ENCODE measurements at regions not wholly inside any gene's neighbourhood (a gene's known extent, or its start where the extent isn't known, plus 50 kb on each side); places are given as distances from the start of the nearest gene placed in this dataset.

DNA sequence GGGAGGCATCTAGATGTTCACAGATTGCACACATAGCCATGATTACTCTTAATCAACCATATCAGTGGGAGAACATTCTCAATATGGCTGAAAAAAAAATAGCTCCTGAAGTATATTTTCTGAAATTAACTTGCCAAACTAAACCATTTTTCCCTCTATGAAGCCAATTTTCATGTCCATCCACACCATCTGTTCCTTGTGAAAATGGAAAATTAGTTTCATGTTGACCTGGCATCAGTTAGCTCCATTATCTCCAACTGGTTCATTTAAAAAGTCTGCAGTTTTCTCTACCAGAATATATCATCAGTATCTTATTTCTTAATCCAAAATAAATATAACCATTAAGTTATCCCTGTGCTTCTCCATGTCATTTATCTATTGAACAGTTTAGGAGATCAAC lies 138.8 kb upstream of the CDH10 start:
- no peak overlapping the region for H3K4me3 ChIP-seq (ENCODE audit: low read depth in 2 of 2, low read length in 1 of 2)
- no peaks in the 10 kb centered on the region for H3K36me3 ChIP-seq (replicated peaks in 1 of 2; ENCODE audit: control insufficient read depth in 1 of 2, insufficient read depth in 2 of 2, low read length in 1 of 2)
- TF ChIP-seq SIN3A (IDR thresholded peaks at IDR 0.05; ENCODE audit: borderline replicate concordance, low read depth, low read length) (no peak), REST (IDR thresholded peaks at IDR 0.05; ENCODE audit: low read depth, low read length) (no peak), TEAD4 (IDR thresholded peaks at IDR 0.05; ENCODE audit: borderline replicate concordance, insufficient read depth) (no peak), EP300 (IDR thresholded peaks at IDR 0.05; ENCODE audit: borderline replicate concordance in 1 of 2, low read depth in 1 of 2, low read length in 1 of 2) (no peak)
- TF ChIP-seq, protein P1, sequence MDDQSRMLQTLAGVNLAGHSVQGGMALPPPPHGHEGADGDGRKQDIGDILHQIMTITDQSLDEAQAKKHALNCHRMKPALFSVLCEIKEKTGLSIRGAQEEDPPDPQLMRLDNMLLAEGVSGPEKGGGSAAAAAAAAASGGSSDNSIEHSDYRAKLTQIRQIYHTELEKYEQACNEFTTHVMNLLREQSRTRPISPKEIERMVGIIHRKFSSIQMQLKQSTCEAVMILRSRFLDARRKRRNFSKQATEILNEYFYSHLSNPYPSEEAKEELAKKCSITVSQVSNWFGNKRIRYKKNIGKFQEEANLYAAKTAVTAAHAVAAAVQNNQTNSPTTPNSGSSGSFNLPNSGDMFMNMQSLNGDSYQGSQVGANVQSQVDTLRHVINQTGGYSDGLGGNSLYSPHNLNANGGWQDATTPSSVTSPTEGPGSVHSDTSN (IDR thresholded peaks at IDR 0.05): no peak
- H3K4me2 ChIP-seq: no peak overlapping the region
- H4K20me1 ChIP-seq (ENCODE audit: insufficient read depth): no peaks in the 10 kb centered on the region
- no peaks in the 10 kb centered on the region for H3K27me3 ChIP-seq (ENCODE audit: insufficient read depth)
- peaks cover 0 to 5% of the 10 kb centered on the region in 2 experiments; a peak in 3 of 4 replicates for H3K4me1 ChIP-seq (ENCODE audit: control insufficient read depth in 1 of 2, insufficient read depth in 2 of 2, low read depth in 1 of 2, low read length in 1 of 2)
- H3K27ac ChIP-seq (ENCODE audit: low read depth in 2 of 2, low read length in 1 of 2): no peak overlapping the region
- no peak overlapping the region for H3K9ac ChIP-seq
- no peaks in the 10 kb centered on the region for H3K9me2 ChIP-seq
- no peaks in the 10 kb centered on the region for H3K9me3 ChIP-seq
- ChIA-PET POLR2A (no interaction called here), CTCF (no interaction called here)
- no peak overlapping the region for H2AFZ ChIP-seq (ENCODE audit: low read depth)
- no peak for DNase-seq
- H3F3A ChIP-seq (replicated peaks; ENCODE audit: insufficient read depth): peaks cover 16% of the 10 kb centered on the region
- no peaks in the 10 kb centered on the region for H3K79me2 ChIP-seq (ENCODE audit: insufficient read depth)

DNA sequence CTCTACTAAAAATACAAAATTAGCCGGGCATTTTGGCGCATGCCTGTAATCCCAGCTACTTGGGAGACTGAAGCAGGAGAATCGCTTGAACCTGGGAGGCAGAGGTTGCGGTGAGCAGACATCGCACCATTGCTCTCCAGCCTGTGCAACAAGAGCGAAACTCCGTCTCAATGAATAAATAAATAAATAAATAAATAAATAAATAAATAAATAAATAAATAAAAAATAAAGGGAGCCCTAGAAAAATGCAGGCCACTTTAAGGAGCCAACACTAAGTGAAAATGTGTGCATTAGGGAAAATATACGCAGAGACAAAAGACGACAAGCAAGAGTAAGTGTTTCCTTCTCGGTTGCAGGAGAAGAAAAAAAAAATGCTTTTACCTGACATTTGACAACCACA lies 132.6 kb upstream of the CDH10 start:
- POLR2A ChIA-PET: no interaction called here
- H3K9me2 ChIP-seq: no peaks in the 10 kb centered on the region
- 55% methylated on average over 10 of the region's 10 CpGs for WGBS (ENCODE audit: low lambda C conversion rate)

More for the DNA sequence above, 132.6 kb upstream of the CDH10 start:
- H3K4me1 ChIP-seq (ENCODE audit: control insufficient read depth in 1 of 2, insufficient read depth in 2 of 2, low read depth in 1 of 2, low read length in 1 of 2): no peaks in the 10 kb centered on the region
- no peaks in the 10 kb centered on the region for H3F3A ChIP-seq (replicated peaks; ENCODE audit: insufficient read depth)
- no peaks in the 10 kb centered on the region for H3K27me3 ChIP-seq (ENCODE audit: insufficient read depth)
- no peak overlapping the region for H2AFZ ChIP-seq (ENCODE audit: low read depth)
- H3K79me2 ChIP-seq (ENCODE audit: insufficient read depth): no peaks in the 10 kb centered on the region
- H3K9me3 ChIP-seq: no peaks in the 10 kb centered on the region
- no peak overlapping the region for H3K4me3 ChIP-seq (ENCODE audit: low read depth in 2 of 2, low read length in 1 of 2)
- no peaks in the 10 kb centered on the region for H4K20me1 ChIP-seq (ENCODE audit: insufficient read depth)
- no peak overlapping the region for H3K4me2 ChIP-seq
- H3K36me3 ChIP-seq (replicated peaks in 1 of 2; ENCODE audit: control insufficient read depth in 1 of 2, insufficient read depth in 2 of 2, low read length in 1 of 2): no peaks in the 10 kb centered on the region
- H3K27ac ChIP-seq (ENCODE audit: low read depth in 2 of 2, low read length in 1 of 2): no peak overlapping the region
- no peak for DNase-seq
- CTCF ChIA-PET: no interaction called here
- no peak overlapping the region for H3K9ac ChIP-seq
- TF ChIP-seq NFIC (IDR thresholded peaks at IDR 0.05; ENCODE audit: borderline replicate concordance) (no peak), YY1 (IDR thresholded peaks at IDR 0.05; ENCODE audit: low read depth) (no peak), EP300 (IDR thresholded peaks at IDR 0.05; ENCODE audit: borderline replicate concordance in 1 of 2, low read depth in 1 of 2, low read length in 1 of 2) (no peak), NRF1 (IDR thresholded peaks at IDR 0.05; ENCODE audit: low read depth, low read length) (no peak), ZBTB33 (IDR thresholded peaks at IDR 0.05; ENCODE audit: borderline replicate concordance, low read depth) (no peak), SIN3A (IDR thresholded peaks at IDR 0.05; ENCODE audit: borderline replicate concordance, low read depth, low read length) (no peak), RAD21 (IDR thresholded peaks at IDR 0.05; ENCODE audit: low read length) (no peak), EZH2phosphoT487 (IDR thresholded peaks at IDR 0.05; ENCODE audit: borderline replicate concordance, low read depth) (no peak), POLR2AphosphoS5 (IDR thresholded peaks at IDR 0.05; ENCODE audit: low read depth, low read length) (no peak), FOSL2 (IDR thresholded peaks at IDR 0.05; ENCODE audit: borderline replicate concordance, low read depth) (no peak), ELF1 (IDR thresholded peaks at IDR 0.05) (no peak), GABPA (IDR thresholded peaks at IDR 0.05; ENCODE audit: low read depth) (no peak), USF1 (IDR thresholded peaks at IDR 0.05; ENCODE audit: borderline replicate concordance, low read depth) (no peak)
- TF ChIP-seq, protein P1 (IDR thresholded peaks at IDR 0.05): no peak

Data from SK-N-SH (cell line).